HG02885 (cell line): ENCODE measurements at regions not wholly inside any gene's neighbourhood (a gene's known extent, or its start where the extent isn't known, plus 50 kb on each side); places are given as distances from the start of the nearest gene placed in this dataset.

Source experiments
- ATAC-seq: cut with Tn5 transposase; IDR thresholded peaks from one replicate; pipeline ENCODE4 v1.9.1; 2021; ENCODE audit warnings: mild to moderate bottlenecking; ENCODE audit not compliant: unreplicated experiment, poor library complexity

- ATAC-seq: no peak
Observed at GRCh38 chr5:143761663-143762062, 50.3 kb upstream of the HMHB1 start.

- no peak for ATAC-seq
Observed at GRCh38 chr5:143760755-143761154, 51.2 kb upstream of the HMHB1 start.

GRCh38 chr5:143760131-143760505, 51.8 kb upstream of the HMHB1 start:
- peak; percentile 56 for ATAC-seq

GRCh38 chr5:143759396-143760130, 52.4 kb upstream of the HMHB1 start:
- ATAC-seq: no peak

- ATAC-seq: peak; percentile 71
Observed at GRCh38 chr5:143758750-143759149, 53.2 kb upstream of the HMHB1 start.

GRCh38 chr5:143758015-143758414, 53.9 kb upstream of the HMHB1 start:
- ATAC-seq: no peak

- peak; percentile 27 for ATAC-seq
Observed at GRCh38 chr5:143757116-143757515, 54.8 kb upstream of the HMHB1 start.

- ATAC-seq: no peak
Observed at GRCh38 chr5:143755966-143756365, 56.0 kb upstream of the HMHB1 start.

- no peak for ATAC-seq
Observed at GRCh38 chr5:143752165-143752850, 59.7 kb upstream of the HMHB1 start.

- ATAC-seq: no peak
Observed at GRCh38 chr5:143751342-143751741, 60.6 kb upstream of the HMHB1 start.

- ATAC-seq: no peak
Observed at GRCh38 chr5:143749581-143750205, 62.3 kb upstream of the HMHB1 start.

GRCh38 chr5:143748516-143748915, 63.4 kb upstream of the HMHB1 start:
- no peak for ATAC-seq

- no peak for ATAC-seq
Observed at GRCh38 chr5:143742951-143743350, 69.0 kb upstream of the HMHB1 start.

- ATAC-seq: no peak
Observed at GRCh38 chr5:143741421-143741820, 70.5 kb upstream of the HMHB1 start.

- ATAC-seq: no peak
Observed at GRCh38 chr5:143740956-143741355, 71.0 kb upstream of the HMHB1 start.

- ATAC-seq: no peak
Observed at GRCh38 chr5:143739746-143740145, 72.2 kb upstream of the HMHB1 start.

GRCh38 chr5:143738417-143739401, 73.3 kb upstream of the HMHB1 start:
- no peak for ATAC-seq

GRCh38 chr5:143737062-143737461, 74.9 kb upstream of the HMHB1 start:
- no peak for ATAC-seq

GRCh38 chr5:143734456-143734780, 77.5 kb upstream of the HMHB1 start:
- ATAC-seq: no peak

- no peak for ATAC-seq
Observed at GRCh38 chr5:143733665-143734455, 78.1 kb upstream of the HMHB1 start.
